Colonic mucosa (tissue), 4 donors: ENCODE measurements at regions not wholly inside any gene's neighbourhood (a gene's known extent, or its start where the extent isn't known, plus 50 kb on each side); places are given as distances from the start of the nearest gene placed in this dataset.

Experiments used
- DNase-seq: peaks from one replicate; pipeline ENCODE4 v3.0.0-alpha.2; 2020
- H3K27ac ChIP-seq: fragments of 200-600 bp; one replicate; pipeline ENCODE4 v1.8.0; 2021
- H3K27me3 ChIP-seq: fragments of 200-600 bp; one replicate; pipeline ENCODE4 v1.8.0; 2021
- H3K36me3 ChIP-seq: fragments of 200-600 bp; one replicate; pipeline ENCODE4 v1.8.0; 2021
- H3K4me1 ChIP-seq: fragments of 200-600 bp; one replicate; pipeline ENCODE4 v1.8.0; 2021; ENCODE audit warnings: mild to moderate bottlenecking
- H3K4me3 ChIP-seq: fragments of 200-600 bp; one replicate; pipeline ENCODE4 v1.8.0; 2021
- H3K9ac ChIP-seq, 2 donors: one replicate each; pipeline ENCODE4 v1.7.0; 2013; ENCODE audit warnings: control low read depth in 2 of 2, low read depth in 2 of 2, low read length in 2 of 2
- H3K9me3 ChIP-seq: fragments of 200-600 bp; one replicate; pipeline ENCODE4 v1.8.0; 2021
- intact Hi-C: fragments of 100-400 bp; cut with DNase I; formaldehyde crosslinking; loops from one replicate; pipeline ENCODE4 v1.14.1; 2022
- TF ChIP-seq, protein P1 (sequence below): fragments of 200-600 bp; IDR thresholded peaks from one replicate; pipeline ENCODE4 v1.8.0; 2022; ENCODE audit warnings: antibody characterized with exemption, mild to moderate bottlenecking
- donor health status: healthy.
- donor health status: DM: no; HTN: no; CAD: no.
- donor health status: DM: no; HTN: no; CAD: no.

DNA sequence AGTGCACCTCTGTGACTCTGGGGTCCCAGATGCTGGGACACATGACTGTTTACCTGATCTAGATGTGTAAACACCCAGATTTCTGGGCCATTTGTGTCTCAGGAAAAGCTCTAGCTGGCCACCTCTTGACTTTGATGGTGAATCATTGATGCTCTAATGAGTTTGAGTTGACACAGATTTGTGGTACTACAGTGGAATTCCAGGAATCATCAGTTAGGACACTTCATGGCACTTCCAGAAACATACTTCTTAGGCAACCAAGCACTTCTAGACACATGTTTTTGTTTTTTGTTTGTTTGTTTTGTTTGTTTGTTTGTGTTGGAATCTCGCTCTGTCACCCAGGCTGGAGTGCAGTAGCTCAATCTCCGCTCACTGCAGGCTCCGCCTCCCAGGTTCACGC is 302.2 kb upstream of the ZMIZ1 start:
- Histone ChIP-seq H3K4me3 (no peak overlapping the region), H3K4me1 (no peaks in the 10 kb centered on the region), H3K9me3 (no peaks in the 10 kb centered on the region), H3K27ac (no peak overlapping the region), H3K36me3 (no peaks in the 10 kb centered on the region), H3K9ac (no peak overlapping the region), H3K27me3 (no peaks in the 10 kb centered on the region)
- DNase-seq: no peak
- TF ChIP-seq, protein P1, sequence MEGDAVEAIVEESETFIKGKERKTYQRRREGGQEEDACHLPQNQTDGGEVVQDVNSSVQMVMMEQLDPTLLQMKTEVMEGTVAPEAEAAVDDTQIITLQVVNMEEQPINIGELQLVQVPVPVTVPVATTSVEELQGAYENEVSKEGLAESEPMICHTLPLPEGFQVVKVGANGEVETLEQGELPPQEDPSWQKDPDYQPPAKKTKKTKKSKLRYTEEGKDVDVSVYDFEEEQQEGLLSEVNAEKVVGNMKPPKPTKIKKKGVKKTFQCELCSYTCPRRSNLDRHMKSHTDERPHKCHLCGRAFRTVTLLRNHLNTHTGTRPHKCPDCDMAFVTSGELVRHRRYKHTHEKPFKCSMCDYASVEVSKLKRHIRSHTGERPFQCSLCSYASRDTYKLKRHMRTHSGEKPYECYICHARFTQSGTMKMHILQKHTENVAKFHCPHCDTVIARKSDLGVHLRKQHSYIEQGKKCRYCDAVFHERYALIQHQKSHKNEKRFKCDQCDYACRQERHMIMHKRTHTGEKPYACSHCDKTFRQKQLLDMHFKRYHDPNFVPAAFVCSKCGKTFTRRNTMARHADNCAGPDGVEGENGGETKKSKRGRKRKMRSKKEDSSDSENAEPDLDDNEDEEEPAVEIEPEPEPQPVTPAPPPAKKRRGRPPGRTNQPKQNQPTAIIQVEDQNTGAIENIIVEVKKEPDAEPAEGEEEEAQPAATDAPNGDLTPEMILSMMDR: no peak
- intact Hi-C loops: no loop called here

DNA sequence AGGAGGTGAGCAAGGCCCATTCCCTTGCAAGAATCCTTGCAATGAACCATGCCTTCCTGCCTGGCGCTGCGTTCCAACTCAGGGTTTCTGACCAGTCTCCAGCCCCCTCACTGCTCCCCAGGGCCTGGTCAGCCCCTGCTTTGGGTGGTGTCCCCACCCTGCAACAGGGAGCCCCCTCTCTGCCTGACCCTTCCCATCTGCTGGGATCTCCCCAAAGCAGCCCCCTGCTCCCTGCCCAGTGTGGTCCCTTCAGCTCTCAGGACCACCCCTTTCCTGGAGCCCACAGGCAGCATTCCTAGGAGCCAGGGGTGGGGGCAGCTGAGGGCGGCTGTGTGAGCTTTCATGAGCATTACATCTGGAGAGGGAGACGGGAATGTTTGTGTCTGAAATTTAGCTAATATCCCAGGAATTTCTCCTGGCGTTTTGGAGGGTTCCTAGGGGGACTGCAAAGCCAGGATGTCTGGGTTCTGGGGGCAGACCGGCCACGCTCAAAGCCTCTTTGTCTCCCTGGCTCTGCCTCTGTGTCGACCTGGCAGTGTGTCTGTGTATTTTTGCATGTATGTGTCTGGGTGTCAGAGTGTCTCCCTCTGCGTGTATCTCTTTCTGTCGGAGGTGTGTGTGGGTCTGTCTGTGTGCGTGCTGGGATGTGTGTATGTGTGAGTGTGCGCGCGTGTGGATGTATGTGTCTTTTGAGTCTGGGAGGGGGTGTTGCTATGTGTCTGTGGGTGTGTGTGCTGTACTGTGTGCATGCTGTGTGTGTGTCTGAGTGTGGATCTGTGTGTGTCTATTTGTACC is 300.5 kb upstream of the ZMIZ1 start:
- DNase-seq: no peak
- TF ChIP-seq, protein P1: no peak
- no peak overlapping the region for H3K4me3 ChIP-seq
- no peaks in the 10 kb centered on the region for H3K4me1 ChIP-seq
- no peaks in the 10 kb centered on the region for H3K36me3 ChIP-seq
- H3K9ac ChIP-seq: no peak overlapping the region
- no peaks in the 10 kb centered on the region for H3K9me3 ChIP-seq
- H3K27me3 ChIP-seq: no peaks in the 10 kb centered on the region
- intact Hi-C loops: no loop called here
- no peak overlapping the region for H3K27ac ChIP-seq

DNA sequence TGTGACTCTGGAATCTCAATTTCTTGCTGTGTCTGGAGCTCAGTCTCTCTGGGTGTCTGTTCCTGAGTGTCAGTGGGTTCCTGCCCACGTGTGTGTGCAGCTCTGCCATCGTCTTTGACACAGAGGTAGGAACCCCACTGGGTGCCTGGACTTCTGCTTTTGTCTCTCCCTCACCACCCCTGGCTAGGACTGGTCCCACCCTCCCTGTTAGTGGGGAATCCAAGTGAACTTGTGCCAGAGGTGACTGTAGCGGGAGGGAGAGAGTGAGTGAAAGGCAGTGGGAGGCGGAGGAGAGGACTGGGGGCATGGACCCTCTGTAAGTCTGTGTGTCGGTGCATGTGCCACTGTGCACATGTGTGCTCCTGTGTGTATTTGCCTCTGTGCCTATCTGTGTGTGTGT is 299.9 kb upstream of the ZMIZ1 start:
- H3K4me3 ChIP-seq: no peak overlapping the region
- TF ChIP-seq, protein P1: no peak
- H3K36me3 ChIP-seq: no peaks in the 10 kb centered on the region
- no peak overlapping the region for H3K27ac ChIP-seq
- DNase-seq: no peak
- no peaks in the 10 kb centered on the region for H3K27me3 ChIP-seq
- no peaks in the 10 kb centered on the region for H3K4me1 ChIP-seq
- no peaks in the 10 kb centered on the region for H3K9me3 ChIP-seq
- H3K9ac ChIP-seq: no peak overlapping the region
- intact Hi-C loops: no loop called here

DNA sequence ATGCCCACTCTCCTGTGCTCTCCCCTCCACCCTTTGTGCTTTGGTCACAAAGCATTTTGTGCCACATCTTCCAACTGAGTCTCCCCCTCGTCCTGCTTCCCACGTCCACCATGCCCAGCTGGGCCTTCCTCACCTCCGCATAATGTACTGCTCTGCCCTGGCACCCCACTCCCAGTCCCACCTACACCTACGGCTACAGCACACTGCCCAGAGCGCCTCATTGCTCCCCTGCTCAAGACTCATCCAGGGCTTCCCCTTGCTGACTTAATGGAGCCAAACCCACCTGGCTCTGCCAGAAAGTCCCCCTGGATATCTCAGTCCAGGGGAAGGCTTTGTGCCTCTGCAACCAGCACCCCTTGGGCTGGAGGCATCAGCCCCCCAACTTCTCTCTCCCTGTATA is 299.2 kb upstream of the ZMIZ1 start:
- no peaks in the 10 kb centered on the region for H3K36me3 ChIP-seq
- H3K9me3 ChIP-seq: no peaks in the 10 kb centered on the region
- TF ChIP-seq, protein P1: no peak
- no peak for DNase-seq
- H3K27ac ChIP-seq: no peak overlapping the region
- no peaks in the 10 kb centered on the region for H3K4me1 ChIP-seq
- no peak overlapping the region for H3K9ac ChIP-seq
- intact Hi-C loops: no loop called here
- no peak overlapping the region for H3K4me3 ChIP-seq
- H3K27me3 ChIP-seq: no peaks in the 10 kb centered on the region

DNA sequence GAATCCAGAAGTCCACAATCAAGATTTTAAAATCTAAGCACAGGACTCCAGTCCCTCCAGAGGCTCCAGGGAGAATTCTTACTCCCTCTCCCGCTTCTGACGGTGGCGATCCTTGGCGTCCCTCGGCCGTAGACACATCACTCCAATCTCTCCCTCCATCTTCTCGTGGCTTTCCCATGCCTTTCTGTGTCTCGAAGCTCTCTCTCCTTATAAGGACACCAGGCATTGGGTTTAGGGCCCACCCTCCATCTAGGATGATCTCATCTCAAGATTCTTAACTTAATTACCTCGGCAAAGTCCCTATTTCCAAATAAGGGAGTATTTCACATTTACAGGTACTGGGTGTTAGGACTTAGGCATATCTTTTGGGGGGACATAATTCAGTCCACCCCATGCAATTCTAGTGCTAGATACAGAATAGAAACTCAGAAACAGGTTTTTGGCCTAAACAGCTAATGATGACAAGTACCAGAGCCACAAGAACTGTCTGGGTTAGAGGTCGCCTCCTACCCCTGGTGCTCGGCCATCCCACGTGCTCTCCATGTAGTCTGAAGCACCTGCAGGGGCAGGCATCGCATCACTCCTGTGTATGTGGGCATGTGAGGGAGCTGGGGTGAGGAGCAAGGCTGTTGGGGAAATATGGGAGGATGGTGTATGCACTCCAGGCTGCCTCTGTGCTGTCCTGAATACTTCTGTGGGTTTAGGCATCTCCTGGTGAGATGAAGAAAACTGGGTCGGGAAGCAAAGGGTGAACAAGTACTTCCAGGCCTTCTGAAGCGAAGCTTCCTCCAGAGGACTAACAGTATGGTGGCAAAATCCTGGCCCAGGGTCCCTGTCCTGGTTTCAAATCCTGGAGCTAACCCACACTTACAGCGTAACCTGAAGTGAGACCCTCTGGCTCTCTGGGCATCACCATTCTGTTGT is 298.3 kb upstream of the ZMIZ1 start:
- H3K36me3 ChIP-seq: no peaks in the 10 kb centered on the region
- no peak overlapping the region for H3K9ac ChIP-seq
- TF ChIP-seq, protein P1: no peak
- no peak overlapping the region for H3K4me3 ChIP-seq
- DNase-seq: no peak
- H3K9me3 ChIP-seq: no peaks in the 10 kb centered on the region
- no peak overlapping the region for H3K27ac ChIP-seq
- intact Hi-C loops: no loop called here
- no peaks in the 10 kb centered on the region for H3K4me1 ChIP-seq
- H3K27me3 ChIP-seq: no peaks in the 10 kb centered on the region
